ENCODE measurements at regions not wholly inside any gene's neighbourhood (a gene's known extent, or its start where the extent isn't known, plus 50 kb on each side); places are given as distances from the start of the nearest gene placed in this dataset.

GRCh38 chr10:78540355-78541076 lies 506.9 kb downstream of the RPS24 start:
- H3K4me3 Mint-ChIP-seq (ENCODE audit: low read depth, unreplicated experiment): no peak overlapping the region
- no peak for DNase-seq
- no peaks in the 10 kb centered on the region for H3K4me1 Mint-ChIP-seq (ENCODE audit: low read depth, unreplicated experiment)
- TF ChIP-seq, protein P1, sequence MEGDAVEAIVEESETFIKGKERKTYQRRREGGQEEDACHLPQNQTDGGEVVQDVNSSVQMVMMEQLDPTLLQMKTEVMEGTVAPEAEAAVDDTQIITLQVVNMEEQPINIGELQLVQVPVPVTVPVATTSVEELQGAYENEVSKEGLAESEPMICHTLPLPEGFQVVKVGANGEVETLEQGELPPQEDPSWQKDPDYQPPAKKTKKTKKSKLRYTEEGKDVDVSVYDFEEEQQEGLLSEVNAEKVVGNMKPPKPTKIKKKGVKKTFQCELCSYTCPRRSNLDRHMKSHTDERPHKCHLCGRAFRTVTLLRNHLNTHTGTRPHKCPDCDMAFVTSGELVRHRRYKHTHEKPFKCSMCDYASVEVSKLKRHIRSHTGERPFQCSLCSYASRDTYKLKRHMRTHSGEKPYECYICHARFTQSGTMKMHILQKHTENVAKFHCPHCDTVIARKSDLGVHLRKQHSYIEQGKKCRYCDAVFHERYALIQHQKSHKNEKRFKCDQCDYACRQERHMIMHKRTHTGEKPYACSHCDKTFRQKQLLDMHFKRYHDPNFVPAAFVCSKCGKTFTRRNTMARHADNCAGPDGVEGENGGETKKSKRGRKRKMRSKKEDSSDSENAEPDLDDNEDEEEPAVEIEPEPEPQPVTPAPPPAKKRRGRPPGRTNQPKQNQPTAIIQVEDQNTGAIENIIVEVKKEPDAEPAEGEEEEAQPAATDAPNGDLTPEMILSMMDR (IDR thresholded peaks at IDR 0.05; ENCODE audit: unreplicated experiment): no peak
- H3K27ac Mint-ChIP-seq (ENCODE audit: unreplicated experiment): no peak overlapping the region
- peaks cover 88% of the 10 kb centered on the region for H3K27me3 Mint-ChIP-seq (ENCODE audit: unreplicated experiment)
- H3K9me3 Mint-ChIP-seq (ENCODE audit: low read depth, unreplicated experiment): no peaks in the 10 kb centered on the region
- intact Hi-C loops (cut with micrococcal nuclease; ENCODE audit: unreplicated experiment): no loop called here
- no peaks in the 10 kb centered on the region for H3K36me3 Mint-ChIP-seq (ENCODE audit: insufficient read depth, unreplicated experiment)
- CTCF ChIA-PET: no interaction called here
- no TSS peak for BruUV-seq (replicated peaks)

DNA sequence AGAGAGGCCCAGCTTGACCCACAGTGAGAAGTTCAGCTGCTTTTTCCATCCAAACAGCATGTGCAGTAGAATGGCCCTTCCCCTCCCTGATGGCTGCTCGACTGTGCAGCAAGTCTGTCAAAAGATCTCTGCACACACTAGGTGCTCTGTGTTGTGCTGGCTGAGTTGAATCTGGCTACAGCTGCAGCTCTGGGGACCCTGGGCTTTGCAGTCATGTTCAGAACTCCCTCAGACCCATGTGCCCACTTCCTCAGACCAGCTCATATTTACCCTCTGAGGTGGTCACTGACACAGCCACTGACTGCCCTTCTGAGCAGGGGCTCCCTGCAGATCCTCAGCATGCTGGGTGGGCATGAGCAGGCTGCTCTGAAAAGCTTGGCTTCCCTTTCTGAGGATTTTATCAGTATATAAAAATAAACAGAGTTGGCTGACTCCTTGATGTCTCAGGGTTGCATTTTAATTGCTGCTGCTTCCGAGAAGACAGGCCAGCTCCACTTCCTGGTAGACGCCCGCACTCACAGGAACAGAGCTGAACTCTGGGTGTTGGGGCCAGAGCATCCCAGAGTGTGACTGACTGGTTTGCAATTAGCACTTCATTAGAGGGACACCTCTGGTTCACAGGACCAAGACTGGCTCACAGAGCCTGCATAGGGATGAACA lies 507.9 kb downstream of the RPS24 start:
- intact Hi-C loops (cut with micrococcal nuclease; ENCODE audit: unreplicated experiment): no loop called here
- Mint-ChIP-seq H3K4me1 (ENCODE audit: low read depth, unreplicated experiment) (no peaks in the 10 kb centered on the region), H3K9me3 (ENCODE audit: low read depth, unreplicated experiment) (no peaks in the 10 kb centered on the region), H3K4me3 (ENCODE audit: low read depth, unreplicated experiment) (no peak overlapping the region), H3K27ac (ENCODE audit: unreplicated experiment) (no peak overlapping the region), H3K36me3 (ENCODE audit: insufficient read depth, unreplicated experiment) (no peaks in the 10 kb centered on the region), H3K27me3 (ENCODE audit: unreplicated experiment) (peaks cover 99% of the 10 kb centered on the region)
- TF ChIP-seq, protein P1 (IDR thresholded peaks at IDR 0.05; ENCODE audit: unreplicated experiment): no peak
- CTCF ChIA-PET: interaction anchor here (0.6 kb wide), 1 partner anchor 32 kb away, joined by 4 read pairs; no protein-coding TSS in a partner anchor
- BruUV-seq (replicated peaks): no TSS peak
- no peak for DNase-seq

GRCh38 chr10:78542141-78542489 lies 508.5 kb downstream of the RPS24 start:
- no peak for DNase-seq
- Mint-ChIP-seq H3K36me3 (ENCODE audit: insufficient read depth, unreplicated experiment) (no peaks in the 10 kb centered on the region), H3K27ac (ENCODE audit: unreplicated experiment) (no peak overlapping the region), H3K4me1 (ENCODE audit: low read depth, unreplicated experiment) (no peaks in the 10 kb centered on the region), H3K9me3 (ENCODE audit: low read depth, unreplicated experiment) (no peaks in the 10 kb centered on the region), H3K27me3 (ENCODE audit: unreplicated experiment) (peaks cover 99% of the 10 kb centered on the region), H3K4me3 (ENCODE audit: low read depth, unreplicated experiment) (no peak overlapping the region)
- TF ChIP-seq, protein P1 (IDR thresholded peaks at IDR 0.05; ENCODE audit: unreplicated experiment): no peak
- intact Hi-C loops (cut with micrococcal nuclease; ENCODE audit: unreplicated experiment): no loop called here
- no TSS peak for BruUV-seq (replicated peaks)
- CTCF ChIA-PET: interaction anchor here (0.6 to 0.7 kb wide), 2 partner anchors 9 to 32 kb away, joined by 3 to 4 read pairs; no protein-coding TSS in a partner anchor

- Mint-ChIP-seq H3K9me3 (ENCODE audit: low read depth, unreplicated experiment) (no peaks in the 10 kb centered on the region), H3K4me1 (ENCODE audit: low read depth, unreplicated experiment) (no peaks in the 10 kb centered on the region), H3K27me3 (ENCODE audit: unreplicated experiment) (peaks cover 99% of the 10 kb centered on the region), H3K4me3 (ENCODE audit: low read depth, unreplicated experiment) (no peak overlapping the region), H3K36me3 (ENCODE audit: insufficient read depth, unreplicated experiment) (no peaks in the 10 kb centered on the region), H3K27ac (ENCODE audit: unreplicated experiment) (no peak overlapping the region)
- no peak for DNase-seq
- no TSS peak for BruUV-seq (replicated peaks)
- intact Hi-C loops (cut with micrococcal nuclease; ENCODE audit: unreplicated experiment): no loop called here
- TF ChIP-seq, protein P1 (IDR thresholded peaks at IDR 0.05; ENCODE audit: unreplicated experiment): no peak
- CTCF ChIA-PET: interaction anchor here (0.6 to 0.7 kb wide), 2 partner anchors 9 to 32 kb away, joined by 3 to 4 read pairs; no protein-coding TSS in a partner anchor
Measured at GRCh38 chr10:78542521-78542920, 508.9 kb downstream of the RPS24 start.
